ENCODE measurements at regions not wholly inside any gene's neighbourhood (a gene's known extent, or its start where the extent isn't known, plus 50 kb on each side); places are given as distances from the start of the nearest gene placed in this dataset.

DNA sequence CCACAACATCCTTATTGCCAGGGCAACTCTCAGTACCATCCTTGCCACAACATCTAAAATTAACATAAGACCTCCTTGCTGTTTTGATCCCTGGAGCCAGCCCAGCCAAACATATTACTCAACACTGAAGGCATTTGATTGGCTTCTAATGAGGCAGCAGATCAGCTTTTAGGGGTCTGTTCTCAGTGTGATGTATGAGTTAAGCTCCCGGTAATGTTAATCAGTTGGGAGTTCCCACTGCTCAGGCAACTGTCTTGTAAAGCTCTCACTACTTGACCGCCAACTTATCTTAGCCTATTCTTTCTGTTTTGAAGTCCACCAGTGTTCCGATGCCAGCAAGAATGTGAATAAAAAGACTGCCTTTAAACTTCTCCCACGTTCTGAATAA lies 158.9 kb downstream of the FOXB1 start:
- TF ChIP-seq, protein P1, sequence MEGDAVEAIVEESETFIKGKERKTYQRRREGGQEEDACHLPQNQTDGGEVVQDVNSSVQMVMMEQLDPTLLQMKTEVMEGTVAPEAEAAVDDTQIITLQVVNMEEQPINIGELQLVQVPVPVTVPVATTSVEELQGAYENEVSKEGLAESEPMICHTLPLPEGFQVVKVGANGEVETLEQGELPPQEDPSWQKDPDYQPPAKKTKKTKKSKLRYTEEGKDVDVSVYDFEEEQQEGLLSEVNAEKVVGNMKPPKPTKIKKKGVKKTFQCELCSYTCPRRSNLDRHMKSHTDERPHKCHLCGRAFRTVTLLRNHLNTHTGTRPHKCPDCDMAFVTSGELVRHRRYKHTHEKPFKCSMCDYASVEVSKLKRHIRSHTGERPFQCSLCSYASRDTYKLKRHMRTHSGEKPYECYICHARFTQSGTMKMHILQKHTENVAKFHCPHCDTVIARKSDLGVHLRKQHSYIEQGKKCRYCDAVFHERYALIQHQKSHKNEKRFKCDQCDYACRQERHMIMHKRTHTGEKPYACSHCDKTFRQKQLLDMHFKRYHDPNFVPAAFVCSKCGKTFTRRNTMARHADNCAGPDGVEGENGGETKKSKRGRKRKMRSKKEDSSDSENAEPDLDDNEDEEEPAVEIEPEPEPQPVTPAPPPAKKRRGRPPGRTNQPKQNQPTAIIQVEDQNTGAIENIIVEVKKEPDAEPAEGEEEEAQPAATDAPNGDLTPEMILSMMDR (IDR thresholded peaks at IDR 0.05 in 4 of 5, conservative IDR thresholded peaks at IDR 0.05 in 1 of 5): no peak
- no peak for TF ChIP-seq POLR2A (IDR thresholded peaks at IDR 0.05)
